GM19463 (cell line): ENCODE measurements at regions not wholly inside any gene's neighbourhood (a gene's known extent, or its start where the extent isn't known, plus 50 kb on each side); places are given as distances from the start of the nearest gene placed in this dataset.

ENCODE experiments used
- ATAC-seq: cut with Tn5 transposase; IDR thresholded peaks from one replicate; pipeline ENCODE4 v1.9.1; 2021; ENCODE audit warnings: mild to moderate bottlenecking, moderate library complexity; ENCODE audit not compliant: unreplicated experiment

- ATAC-seq, result no peak
Observed at GRCh38 chr20:11783102-11783850, 134.4 kb upstream of the BTBD3 start.

GRCh38 chr20:11785885-11786507 is 131.7 kb upstream of the BTBD3 start:
- no peak for ATAC-seq

GRCh38 chr20:11790046-11790445 is 127.6 kb upstream of the BTBD3 start:
- ATAC-seq, result peak; percentile 59

- ATAC-seq, result no peak
Observed at GRCh38 chr20:11791316-11791715, 126.4 kb upstream of the BTBD3 start.

- ATAC-seq, result no peak
Observed at GRCh38 chr20:11791835-11792567, 125.7 kb upstream of the BTBD3 start.

DNA sequence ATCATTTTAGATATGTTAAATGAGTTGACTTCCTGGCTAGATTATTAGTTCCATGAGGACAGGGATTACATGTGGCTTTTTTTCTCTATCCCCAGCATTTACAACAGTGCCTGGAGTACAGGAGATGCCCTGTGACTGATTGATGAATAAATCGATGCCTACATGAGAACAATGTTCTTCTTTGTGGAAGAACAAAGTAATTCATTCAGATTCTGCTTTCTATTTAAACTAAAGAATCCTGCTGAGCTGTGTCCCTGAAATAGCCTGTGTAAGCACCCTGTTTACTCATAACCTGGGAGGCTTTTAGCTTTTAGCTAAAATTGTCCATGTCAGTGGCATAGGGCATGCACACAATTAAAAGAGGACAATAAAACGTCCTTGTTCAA is 125.1 kb upstream of the BTBD3 start:
- no peak for ATAC-seq

- no peak for ATAC-seq
Observed at GRCh38 chr20:11794525-11794924, 123.2 kb upstream of the BTBD3 start.

DNA sequence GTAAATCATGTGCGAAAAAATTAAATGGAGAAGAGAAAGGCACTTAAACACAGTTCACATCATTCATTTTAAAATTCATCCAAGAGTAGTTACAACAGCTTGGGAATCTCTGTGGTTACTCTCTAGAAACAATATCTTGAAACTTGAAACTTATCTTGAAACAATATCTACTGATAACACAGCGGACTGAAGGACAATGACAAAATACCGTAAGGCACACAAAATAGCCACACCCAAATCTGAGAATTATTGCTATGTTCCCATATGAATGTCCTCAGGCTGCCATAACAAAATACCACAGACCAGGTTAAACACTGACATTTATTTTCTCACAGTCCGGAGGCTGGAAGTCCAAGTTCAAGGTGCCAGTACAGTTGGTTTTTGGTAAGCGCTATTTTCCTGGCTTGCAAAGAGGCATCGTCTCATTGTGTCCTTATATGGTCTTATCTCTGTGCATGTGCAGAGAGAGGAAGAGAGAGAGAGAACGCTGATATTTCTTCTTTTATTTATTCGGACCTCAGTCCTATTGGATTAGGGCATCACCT is 122.5 kb upstream of the BTBD3 start:
- no peak for ATAC-seq

GRCh38 chr20:11796026-11796425 is 121.7 kb upstream of the BTBD3 start:
- no peak for ATAC-seq

- no peak for ATAC-seq
Observed at GRCh38 chr20:11797156-11797555, 120.5 kb upstream of the BTBD3 start.

DNA sequence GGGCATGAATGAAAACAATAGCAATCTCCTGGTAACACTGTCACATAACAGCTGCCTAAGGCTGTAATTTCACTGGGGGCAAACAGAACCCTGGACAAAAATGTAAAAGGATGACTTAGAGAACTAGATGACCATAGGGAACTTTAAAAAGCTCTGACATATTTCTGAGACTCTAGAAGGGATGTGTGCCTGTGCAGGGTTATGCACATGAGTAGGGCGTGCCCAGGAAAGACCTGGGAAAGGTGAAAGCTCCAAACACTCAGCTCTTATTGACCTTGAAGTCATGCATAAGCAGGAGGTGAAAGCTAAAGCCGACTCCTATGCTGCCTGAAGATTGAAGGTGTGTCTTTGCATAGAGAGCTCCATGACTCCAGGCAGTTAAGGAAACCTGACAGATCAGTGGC is 118.4 kb upstream of the BTBD3 start:
- no peak for ATAC-seq

GRCh38 chr20:11807054-11808048 is 110.3 kb upstream of the BTBD3 start:
- no peak for ATAC-seq

DNA sequence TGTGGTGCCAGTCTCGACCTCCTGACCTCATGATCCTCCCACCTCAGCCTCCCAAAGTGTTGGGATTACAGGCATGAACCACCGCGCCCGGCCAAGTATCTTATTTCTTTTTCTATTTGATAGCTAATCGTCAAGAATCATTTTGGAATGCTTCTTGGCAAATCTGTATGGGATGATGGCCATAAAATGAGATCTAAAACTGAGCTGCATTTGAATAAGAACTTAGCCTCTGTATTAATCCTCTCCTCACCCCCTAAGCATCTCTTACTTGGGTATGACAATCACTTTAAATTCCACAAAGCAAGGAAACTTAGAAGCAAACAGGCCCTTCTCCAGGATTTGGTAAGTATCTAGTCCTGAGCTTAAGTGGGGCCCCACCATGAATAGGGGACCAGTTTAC is 108.9 kb upstream of the BTBD3 start:
- no peak for ATAC-seq

- no peak for ATAC-seq
Observed at GRCh38 chr20:11810311-11811083, 107.2 kb upstream of the BTBD3 start.

- ATAC-seq, result no peak
Observed at GRCh38 chr20:11813106-11813890, 104.4 kb upstream of the BTBD3 start.

DNA sequence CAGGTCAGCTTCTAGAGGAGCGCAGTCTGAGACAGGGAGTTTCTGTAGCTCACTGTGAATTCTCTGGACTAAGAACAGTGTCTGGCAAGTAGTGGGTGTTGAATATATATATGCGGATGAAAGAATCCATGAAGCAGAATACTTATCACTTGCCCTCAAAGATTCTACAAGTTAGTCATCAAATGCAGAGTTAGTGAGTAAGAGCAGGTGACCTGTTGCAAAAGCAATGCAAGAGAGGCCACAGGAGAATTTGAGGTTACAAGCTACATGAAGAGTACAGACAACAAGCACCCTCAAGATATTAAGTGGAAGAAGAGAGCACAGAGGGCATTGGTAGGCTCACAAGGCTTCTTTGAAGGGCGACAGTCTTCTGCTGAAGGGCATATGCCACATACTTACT is 103.4 kb upstream of the BTBD3 start:
- ATAC-seq, result no peak

GRCh38 chr20:11820838-11821237 is 96.9 kb upstream of the BTBD3 start:
- ATAC-seq, result no peak

DNA sequence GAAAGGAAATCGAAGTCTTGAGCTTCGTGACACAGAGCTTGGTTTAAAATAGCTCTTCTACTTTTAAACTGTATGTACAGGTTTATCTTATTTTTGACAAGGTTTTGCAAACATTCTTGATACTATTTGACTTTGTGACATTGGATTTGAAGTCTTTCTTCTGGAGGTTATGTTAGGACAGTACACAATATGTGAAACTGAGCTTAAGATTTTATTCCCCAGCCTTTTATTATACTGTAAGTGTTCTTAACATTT is 95.2 kb upstream of the BTBD3 start:
- no peak for ATAC-seq

GRCh38 chr20:11826334-11826733 is 91.4 kb upstream of the BTBD3 start:
- no peak for ATAC-seq
